H1 (cell line): ENCODE measurements at regions not wholly inside any gene's neighbourhood (a gene's known extent, or its start where the extent isn't known, plus 50 kb on each side); places are given as distances from the start of the nearest gene placed in this dataset.

ENCODE experiments used
- BRCA1 ChIP-seq: IDR thresholded peaks from 2 replicates; pipeline ENCODE4 v1.6.1; 2012; ENCODE audit warnings: low read depth, low read length, improper control_type of control experiment
- CHD2 ChIP-seq: IDR thresholded peaks from 2 replicates; pipeline ENCODE4 v1.6.1; 2012; ENCODE audit warnings: low read length, improper control_type of control experiment
- CTBP2 ChIP-seq: IDR thresholded peaks from 2 replicates; pipeline ENCODE4 v1.7.0; 2011; ENCODE audit warnings: borderline replicate concordance, mild to moderate bottlenecking, moderate library complexity, mixed read lengths, low read length; ENCODE audit not compliant: insufficient read depth, insufficient read length
- JUN ChIP-seq: IDR thresholded peaks from 2 replicates; pipeline ENCODE4 v1.6.1; 2011; ENCODE audit warnings: low read depth, mild to moderate bottlenecking, improper control_type of control experiment, low read length
- RAD21 ChIP-seq, 2 experiments: IDR thresholded peaks in 1 of 2; conservative IDR thresholded peaks in 1 of 2; 2 replicates each; pipeline ENCODE4 v1.6.1; 2011; ENCODE audit warnings: low read depth in 2 of 2, low read length in 2 of 2, improper control_type of control experiment in 1 of 2, inconsistent platforms in 1 of 2, mild to moderate bottlenecking in 1 of 2, moderate library complexity in 1 of 2
- RBBP5 ChIP-seq: IDR thresholded peaks from 2 replicates; pipeline ENCODE4 v1.7.1; 2012; ENCODE audit warnings: low read depth, mild to moderate bottlenecking, inconsistent platforms, low read length, moderate library complexity, borderline replicate concordance
- RNF2 ChIP-seq: fragments of 200-900, 300-1000 bp; sonication (generic); IDR thresholded peaks from 2 replicates; pipeline ENCODE4 v1.7.1; 2016; ENCODE audit warnings: borderline replicate concordance, low read depth, mild to moderate bottlenecking, antibody characterized with exemption, low read length; ENCODE audit not compliant: poor library complexity, severe bottlenecking; ENCODE audit errors: missing control alignments
- SP1 ChIP-seq: IDR thresholded peaks from 2 replicates; pipeline ENCODE4 v1.6.1; 2011; ENCODE audit warnings: low read depth, low read length
- TBP ChIP-seq: IDR thresholded peaks from 2 replicates; pipeline ENCODE4 v1.6.1; 2011; ENCODE audit warnings: low read depth, low read length, improper control_type of control experiment
- ZNF274 ChIP-seq: IDR thresholded peaks from 2 replicates; pipeline ENCODE4 v1.7.0; 2012; ENCODE audit warnings: low read length, borderline replicate concordance; ENCODE audit errors: extremely low read depth
- TF ChIP-seq, protein P1 (sequence below): fragments of 300-600 bp; sonication (generic); IDR thresholded peaks from 2 replicates; pipeline ENCODE4 v1.7.1; 2012; ENCODE audit warnings: low read length, moderate library complexity, mild to moderate bottlenecking, inconsistent platforms; ENCODE audit not compliant: insufficient replicate concordance
- TF ChIP-seq, protein P2 (sequence below): IDR thresholded peaks from 2 replicates; pipeline ENCODE4 v1.6.1; 2012; ENCODE audit warnings: inconsistent platforms

DNA sequence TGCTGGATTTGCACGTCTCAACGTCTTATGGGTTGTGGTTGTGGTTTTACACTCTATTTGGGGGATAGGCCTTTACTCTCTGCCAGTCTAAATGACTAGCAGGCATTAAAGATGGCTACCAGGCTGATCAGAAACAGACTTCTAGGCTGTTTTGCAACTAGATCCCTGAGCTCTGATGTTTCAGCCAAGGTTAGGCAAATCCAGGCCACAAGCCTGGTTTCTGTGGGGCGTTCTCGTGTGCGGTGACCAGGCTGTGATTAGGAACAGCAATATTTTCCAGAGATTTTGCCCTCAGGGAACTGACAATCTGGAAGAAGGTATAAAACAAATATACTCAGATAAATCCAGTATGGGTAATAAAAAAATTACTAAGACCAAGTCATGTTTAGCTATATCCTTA is 502.4 kb downstream of the INSC start (continued):
- TF ChIP-seq, protein P1, sequence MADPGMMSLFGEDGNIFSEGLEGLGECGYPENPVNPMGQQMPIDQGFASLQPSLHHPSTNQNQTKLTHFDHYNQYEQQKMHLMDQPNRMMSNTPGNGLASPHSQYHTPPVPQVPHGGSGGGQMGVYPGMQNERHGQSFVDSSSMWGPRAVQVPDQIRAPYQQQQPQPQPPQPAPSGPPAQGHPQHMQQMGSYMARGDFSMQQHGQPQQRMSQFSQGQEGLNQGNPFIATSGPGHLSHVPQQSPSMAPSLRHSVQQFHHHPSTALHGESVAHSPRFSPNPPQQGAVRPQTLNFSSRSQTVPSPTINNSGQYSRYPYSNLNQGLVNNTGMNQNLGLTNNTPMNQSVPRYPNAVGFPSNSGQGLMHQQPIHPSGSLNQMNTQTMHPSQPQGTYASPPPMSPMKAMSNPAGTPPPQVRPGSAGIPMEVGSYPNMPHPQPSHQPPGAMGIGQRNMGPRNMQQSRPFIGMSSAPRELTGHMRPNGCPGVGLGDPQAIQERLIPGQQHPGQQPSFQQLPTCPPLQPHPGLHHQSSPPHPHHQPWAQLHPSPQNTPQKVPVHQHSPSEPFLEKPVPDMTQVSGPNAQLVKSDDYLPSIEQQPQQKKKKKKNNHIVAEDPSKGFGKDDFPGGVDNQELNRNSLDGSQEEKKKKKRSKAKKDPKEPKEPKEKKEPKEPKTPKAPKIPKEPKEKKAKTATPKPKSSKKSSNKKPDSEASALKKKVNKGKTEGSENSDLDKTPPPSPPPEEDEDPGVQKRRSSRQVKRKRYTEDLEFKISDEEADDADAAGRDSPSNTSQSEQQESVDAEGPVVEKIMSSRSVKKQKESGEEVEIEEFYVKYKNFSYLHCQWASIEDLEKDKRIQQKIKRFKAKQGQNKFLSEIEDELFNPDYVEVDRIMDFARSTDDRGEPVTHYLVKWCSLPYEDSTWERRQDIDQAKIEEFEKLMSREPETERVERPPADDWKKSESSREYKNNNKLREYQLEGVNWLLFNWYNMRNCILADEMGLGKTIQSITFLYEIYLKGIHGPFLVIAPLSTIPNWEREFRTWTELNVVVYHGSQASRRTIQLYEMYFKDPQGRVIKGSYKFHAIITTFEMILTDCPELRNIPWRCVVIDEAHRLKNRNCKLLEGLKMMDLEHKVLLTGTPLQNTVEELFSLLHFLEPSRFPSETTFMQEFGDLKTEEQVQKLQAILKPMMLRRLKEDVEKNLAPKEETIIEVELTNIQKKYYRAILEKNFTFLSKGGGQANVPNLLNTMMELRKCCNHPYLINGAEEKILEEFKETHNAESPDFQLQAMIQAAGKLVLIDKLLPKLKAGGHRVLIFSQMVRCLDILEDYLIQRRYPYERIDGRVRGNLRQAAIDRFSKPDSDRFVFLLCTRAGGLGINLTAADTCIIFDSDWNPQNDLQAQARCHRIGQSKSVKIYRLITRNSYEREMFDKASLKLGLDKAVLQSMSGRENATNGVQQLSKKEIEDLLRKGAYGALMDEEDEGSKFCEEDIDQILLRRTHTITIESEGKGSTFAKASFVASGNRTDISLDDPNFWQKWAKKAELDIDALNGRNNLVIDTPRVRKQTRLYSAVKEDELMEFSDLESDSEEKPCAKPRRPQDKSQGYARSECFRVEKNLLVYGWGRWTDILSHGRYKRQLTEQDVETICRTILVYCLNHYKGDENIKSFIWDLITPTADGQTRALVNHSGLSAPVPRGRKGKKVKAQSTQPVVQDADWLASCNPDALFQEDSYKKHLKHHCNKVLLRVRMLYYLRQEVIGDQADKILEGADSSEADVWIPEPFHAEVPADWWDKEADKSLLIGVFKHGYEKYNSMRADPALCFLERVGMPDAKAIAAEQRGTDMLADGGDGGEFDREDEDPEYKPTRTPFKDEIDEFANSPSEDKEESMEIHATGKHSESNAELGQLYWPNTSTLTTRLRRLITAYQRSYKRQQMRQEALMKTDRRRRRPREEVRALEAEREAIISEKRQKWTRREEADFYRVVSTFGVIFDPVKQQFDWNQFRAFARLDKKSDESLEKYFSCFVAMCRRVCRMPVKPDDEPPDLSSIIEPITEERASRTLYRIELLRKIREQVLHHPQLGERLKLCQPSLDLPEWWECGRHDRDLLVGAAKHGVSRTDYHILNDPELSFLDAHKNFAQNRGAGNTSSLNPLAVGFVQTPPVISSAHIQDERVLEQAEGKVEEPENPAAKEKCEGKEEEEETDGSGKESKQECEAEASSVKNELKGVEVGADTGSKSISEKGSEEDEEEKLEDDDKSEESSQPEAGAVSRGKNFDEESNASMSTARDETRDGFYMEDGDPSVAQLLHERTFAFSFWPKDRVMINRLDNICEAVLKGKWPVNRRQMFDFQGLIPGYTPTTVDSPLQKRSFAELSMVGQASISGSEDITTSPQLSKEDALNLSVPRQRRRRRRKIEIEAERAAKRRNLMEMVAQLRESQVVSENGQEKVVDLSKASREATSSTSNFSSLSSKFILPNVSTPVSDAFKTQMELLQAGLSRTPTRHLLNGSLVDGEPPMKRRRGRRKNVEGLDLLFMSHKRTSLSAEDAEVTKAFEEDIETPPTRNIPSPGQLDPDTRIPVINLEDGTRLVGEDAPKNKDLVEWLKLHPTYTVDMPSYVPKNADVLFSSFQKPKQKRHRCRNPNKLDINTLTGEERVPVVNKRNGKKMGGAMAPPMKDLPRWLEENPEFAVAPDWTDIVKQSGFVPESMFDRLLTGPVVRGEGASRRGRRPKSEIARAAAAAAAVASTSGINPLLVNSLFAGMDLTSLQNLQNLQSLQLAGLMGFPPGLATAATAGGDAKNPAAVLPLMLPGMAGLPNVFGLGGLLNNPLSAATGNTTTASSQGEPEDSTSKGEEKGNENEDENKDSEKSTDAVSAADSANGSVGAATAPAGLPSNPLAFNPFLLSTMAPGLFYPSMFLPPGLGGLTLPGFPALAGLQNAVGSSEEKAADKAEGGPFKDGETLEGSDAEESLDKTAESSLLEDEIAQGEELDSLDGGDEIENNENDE, result no peak
- TF ChIP-seq RNF2, result no peak
- no peak for TF ChIP-seq JUN
- TF ChIP-seq TBP, result no peak
- TF ChIP-seq RAD21 (IDR thresholded peaks at IDR 0.05 in 1 of 2, conservative IDR thresholded peaks at IDR 0.05 in 1 of 2; ENCODE audit: low read depth in 2 of 2, low read length in 2 of 2), result no peak
- no peak for TF ChIP-seq SP1
- no peak for TF ChIP-seq CHD2
- TF ChIP-seq, protein P2, sequence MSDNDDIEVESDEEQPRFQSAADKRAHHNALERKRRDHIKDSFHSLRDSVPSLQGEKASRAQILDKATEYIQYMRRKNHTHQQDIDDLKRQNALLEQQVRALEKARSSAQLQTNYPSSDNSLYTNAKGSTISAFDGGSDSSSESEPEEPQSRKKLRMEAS, result no peak
- TF ChIP-seq RBBP5, result no peak
- no peak for TF ChIP-seq ZNF274
- no peak for TF ChIP-seq CTBP2
- no peak for TF ChIP-seq BRCA1
